ENCODE measurements at regions not wholly inside any gene's neighbourhood (a gene's known extent, or its start where the extent isn't known, plus 50 kb on each side); places are given as distances from the start of the nearest gene placed in this dataset.

- no peak overlapping the region for H3K4me3 ChIP-seq (ENCODE audit: low read depth, low read length)
- no peak for DNase-seq (ENCODE audit: low read depth)
- no peak for TF ChIP-seq CTCF (IDR thresholded peaks at IDR 0.05; ENCODE audit: insufficient read depth, low read depth, low read length, missing control alignments)
Measured at GRCh38 chr9:95755421-95755730, 120.1 kb upstream of the ERCC6L2 start.

- no peak for DNase-seq (ENCODE audit: low read depth)
- no peak for TF ChIP-seq CTCF (IDR thresholded peaks at IDR 0.05; ENCODE audit: insufficient read depth, low read depth, low read length, missing control alignments)
- no peak overlapping the region for H3K4me3 ChIP-seq (ENCODE audit: low read depth, low read length)
Measured at GRCh38 chr9:95754533-95755420, 120.7 kb upstream of the ERCC6L2 start.

DNA sequence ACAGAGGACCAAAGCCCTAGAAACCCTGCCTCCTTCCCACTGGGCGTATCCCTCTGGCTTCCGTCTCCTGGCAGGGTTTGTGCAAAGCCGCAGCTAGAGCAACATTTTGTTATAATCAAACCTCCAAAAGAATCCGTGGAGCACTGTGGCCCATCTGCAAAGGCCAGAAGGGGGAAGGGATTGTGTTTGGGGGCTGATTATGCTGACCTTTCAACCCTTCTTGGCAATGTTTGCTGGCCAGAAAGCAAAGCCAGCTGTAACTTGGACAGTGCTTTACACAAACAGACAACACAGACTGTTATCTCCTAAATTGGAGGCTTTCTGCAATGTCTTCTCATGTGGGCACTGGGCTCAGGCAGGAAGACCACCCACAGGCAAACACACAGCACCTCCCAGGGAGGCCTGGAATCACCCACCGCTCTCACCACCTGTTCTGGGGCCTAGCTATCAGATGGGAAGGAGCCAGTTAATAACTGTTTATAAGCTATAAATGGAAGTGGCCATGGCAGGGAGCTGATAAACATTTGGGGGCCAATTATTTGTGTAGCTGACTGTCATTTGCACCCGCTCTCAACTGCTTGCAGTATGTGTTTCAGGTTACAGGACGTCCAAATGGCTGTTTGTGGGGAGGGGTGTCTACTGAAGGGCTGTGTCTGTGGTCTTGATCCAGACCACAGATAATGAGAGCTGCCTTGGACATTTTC is 121.6 kb upstream of the ERCC6L2 start:
- DNase-seq (ENCODE audit: low read depth): no peak
- no peak for TF ChIP-seq CTCF (IDR thresholded peaks at IDR 0.05; ENCODE audit: insufficient read depth, low read depth, low read length, missing control alignments)
- H3K4me3 ChIP-seq (ENCODE audit: low read depth, low read length): no peak overlapping the region

GRCh38 chr9:95752129-95752731 is 123.3 kb upstream of the ERCC6L2 start:
- no peak overlapping the region for H3K4me3 ChIP-seq (ENCODE audit: low read depth, low read length)
- DNase-seq (ENCODE audit: low read depth): no peak
- TF ChIP-seq CTCF (IDR thresholded peaks at IDR 0.05; ENCODE audit: insufficient read depth, low read depth, low read length, missing control alignments): no peak

DNA sequence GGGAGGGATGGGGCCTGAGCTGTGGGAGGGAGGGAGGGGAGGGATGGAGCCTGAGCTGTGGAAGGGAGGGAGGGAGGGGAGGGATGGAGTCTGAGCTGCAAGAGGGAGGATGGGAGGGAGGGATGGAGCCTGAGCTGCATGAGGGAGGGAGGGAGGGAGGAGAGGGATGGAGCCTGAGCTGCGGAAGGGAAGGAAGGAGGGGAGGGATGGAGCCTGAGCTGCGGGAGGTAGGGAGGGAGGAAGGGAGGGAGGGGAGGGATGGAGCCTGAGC is 124.0 kb upstream of the ERCC6L2 start:
- H3K4me3 ChIP-seq (ENCODE audit: low read depth, low read length): no peak overlapping the region
- no peak for TF ChIP-seq CTCF (IDR thresholded peaks at IDR 0.05; ENCODE audit: insufficient read depth, low read depth, low read length, missing control alignments)
- no peak for DNase-seq (ENCODE audit: low read depth)

DNA sequence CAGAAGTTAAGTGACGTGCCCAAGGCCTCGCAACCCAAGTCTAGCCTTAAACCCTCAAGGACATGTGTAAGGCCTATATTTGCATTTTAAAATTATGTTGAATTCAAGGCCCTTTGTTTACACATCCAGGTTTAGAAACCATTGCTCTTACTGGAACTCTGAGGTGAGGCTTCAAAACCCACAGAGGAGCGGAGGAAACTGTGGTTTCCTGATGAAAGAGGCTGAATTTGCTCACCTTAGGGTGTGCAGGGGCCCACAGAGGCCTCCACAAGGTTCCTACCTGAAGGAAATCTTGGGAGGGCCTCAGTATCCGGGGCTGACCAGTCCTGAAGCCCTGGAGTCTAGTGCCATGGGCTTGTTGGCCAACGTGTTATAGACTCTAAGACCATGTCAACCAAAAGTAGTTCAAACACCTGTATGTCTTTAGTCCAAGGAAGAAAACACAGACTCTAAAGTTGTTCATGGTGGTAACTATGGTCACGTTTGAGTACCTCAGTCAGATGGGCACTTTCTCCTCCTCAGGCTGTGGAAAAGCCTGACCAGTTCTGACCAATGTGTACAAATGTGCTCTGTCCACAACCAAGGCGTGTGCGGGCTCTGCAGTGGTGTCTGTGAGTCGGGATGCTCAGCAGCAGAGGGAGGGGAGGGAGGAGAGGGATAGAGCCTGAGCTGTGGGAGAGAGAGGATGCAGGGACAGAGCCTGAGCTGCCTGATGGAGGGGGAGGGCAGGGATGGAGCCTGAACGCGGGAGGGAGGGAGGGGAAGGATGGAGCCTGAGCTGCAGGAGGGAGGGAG is 124.6 kb upstream of the ERCC6L2 start:
- no peak for TF ChIP-seq CTCF (IDR thresholded peaks at IDR 0.05; ENCODE audit: insufficient read depth, low read depth, low read length, missing control alignments)
- H3K4me3 ChIP-seq (ENCODE audit: low read depth, low read length): no peak overlapping the region

More for the DNA sequence above, 124.6 kb upstream of the ERCC6L2 start:
- DNase-seq (ENCODE audit: low read depth): peak; percentile 51

Measured in GM12865 (cell line).